GM19328 (cell line): ENCODE measurements at regions not wholly inside any gene's neighbourhood (a gene's known extent, or its start where the extent isn't known, plus 50 kb on each side); places are given as distances from the start of the nearest gene placed in this dataset.

Source experiments
- ATAC-seq: cut with Tn5 transposase; IDR thresholded peaks from one replicate; pipeline ENCODE4 v1.9.1; 2021; ENCODE audit warnings: mild to moderate bottlenecking, moderate library complexity; ENCODE audit not compliant: unreplicated experiment

DNA sequence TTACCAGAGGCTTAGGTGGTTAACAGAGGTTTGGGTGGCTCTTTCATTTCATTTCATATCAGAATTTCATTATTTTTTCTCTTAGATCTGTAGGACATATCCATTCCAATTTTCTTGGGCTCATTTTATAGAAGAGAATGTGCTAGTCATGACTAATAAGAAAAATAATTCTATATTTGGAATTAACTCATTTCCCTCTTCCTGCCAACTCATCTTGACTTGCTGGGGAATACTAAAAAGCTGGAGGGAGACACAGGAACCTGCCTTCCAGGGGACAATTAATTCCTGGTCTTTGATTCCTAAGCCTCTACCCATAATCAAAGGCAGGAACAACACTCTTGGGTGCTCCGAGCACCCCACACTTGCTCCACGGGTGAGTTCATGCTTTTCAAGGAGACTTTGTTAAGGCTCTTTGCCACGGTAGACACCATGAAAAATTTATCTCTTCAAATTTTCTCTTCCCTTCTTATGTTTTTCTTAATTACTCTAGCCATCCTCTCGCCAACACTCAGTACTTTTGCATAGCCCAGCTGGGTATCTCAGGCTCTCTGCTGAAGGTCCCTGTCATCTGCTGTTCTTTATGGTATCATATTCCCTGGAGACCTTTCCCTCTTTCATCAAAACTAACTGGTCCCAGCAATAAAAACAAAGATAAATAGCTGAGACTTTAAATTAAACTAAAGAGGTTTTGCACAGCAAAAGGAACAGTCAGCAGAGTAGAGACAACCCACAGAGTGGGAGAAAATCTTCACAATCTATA, 273.9 kb downstream of the NPR3 start:
- ATAC-seq, result no peak

DNA sequence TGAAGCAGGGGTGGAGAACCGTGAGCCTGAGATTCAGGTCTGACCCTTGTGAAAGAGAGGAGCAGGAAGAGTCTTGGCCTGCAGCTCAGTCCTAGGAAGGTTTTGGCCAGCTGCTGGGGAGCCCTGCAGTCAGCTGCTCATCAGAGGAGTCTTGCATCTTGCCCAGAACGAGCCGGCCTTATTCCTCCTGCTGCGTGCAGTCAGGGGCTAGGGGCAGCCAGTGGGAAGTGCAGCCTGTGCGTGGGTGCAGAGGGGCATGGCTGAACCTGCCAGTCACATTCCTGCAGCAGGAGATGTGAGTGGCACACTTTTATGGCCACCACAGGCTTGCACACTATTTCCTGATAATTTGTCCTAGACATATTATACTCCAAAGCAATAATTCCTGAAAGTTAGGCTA, 278.7 kb downstream of the NPR3 start:
- ATAC-seq, result no peak

- no peak for ATAC-seq
Measured at GRCh38 chr5:32990593-32991420, 279.7 kb downstream of the NPR3 start.

DNA sequence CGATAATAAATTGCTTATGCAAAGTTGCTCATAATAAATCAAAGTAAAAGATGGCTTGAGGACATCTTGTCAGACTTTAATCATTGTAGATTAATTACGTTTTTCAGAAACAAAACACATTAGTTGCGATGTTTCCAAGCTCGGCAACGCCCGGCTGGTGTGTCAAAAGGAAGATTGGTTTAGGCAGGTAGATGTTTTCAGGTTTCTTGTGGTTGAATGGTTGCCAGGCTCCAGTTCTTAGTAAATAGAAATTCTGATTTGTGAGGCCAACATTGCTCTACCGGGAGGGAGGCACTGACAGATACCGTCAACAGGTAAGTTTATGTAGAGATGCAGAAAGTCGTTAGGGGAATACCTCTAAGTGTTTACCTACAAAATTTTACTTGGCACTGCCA, 280.3 kb downstream of the NPR3 start:
- no peak for ATAC-seq

GRCh38 chr5:32996336-32996735, 285.2 kb downstream of the NPR3 start:
- ATAC-seq, result no peak

- ATAC-seq, result no peak
Measured at GRCh38 chr5:33008751-33009418, 297.8 kb downstream of the NPR3 start.

DNA sequence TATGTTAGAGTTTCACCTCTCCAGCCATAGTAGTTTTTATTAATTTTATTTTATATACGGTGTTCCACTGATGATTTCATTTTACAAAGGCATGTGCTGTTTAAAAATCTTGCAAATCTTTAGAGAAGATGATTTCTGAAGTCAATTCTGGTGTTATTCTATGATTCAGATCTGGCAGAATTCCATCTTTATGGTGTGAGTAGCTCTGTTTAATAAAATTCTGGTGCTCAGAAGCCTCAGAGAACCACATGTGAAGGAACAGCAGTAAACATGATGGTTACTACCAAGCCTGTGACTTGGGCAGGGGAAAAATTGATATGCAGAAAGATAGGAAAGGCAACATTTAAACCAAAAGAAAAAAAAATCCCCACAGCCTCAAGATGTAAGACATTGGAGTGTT, 299.7 kb downstream of the NPR3 start:
- ATAC-seq, result no peak

- no peak for ATAC-seq
Measured at GRCh38 chr5:33011801-33012200, 300.7 kb downstream of the NPR3 start.

GRCh38 chr5:33023649-33024048, 312.5 kb downstream of the NPR3 start:
- no peak for ATAC-seq

DNA sequence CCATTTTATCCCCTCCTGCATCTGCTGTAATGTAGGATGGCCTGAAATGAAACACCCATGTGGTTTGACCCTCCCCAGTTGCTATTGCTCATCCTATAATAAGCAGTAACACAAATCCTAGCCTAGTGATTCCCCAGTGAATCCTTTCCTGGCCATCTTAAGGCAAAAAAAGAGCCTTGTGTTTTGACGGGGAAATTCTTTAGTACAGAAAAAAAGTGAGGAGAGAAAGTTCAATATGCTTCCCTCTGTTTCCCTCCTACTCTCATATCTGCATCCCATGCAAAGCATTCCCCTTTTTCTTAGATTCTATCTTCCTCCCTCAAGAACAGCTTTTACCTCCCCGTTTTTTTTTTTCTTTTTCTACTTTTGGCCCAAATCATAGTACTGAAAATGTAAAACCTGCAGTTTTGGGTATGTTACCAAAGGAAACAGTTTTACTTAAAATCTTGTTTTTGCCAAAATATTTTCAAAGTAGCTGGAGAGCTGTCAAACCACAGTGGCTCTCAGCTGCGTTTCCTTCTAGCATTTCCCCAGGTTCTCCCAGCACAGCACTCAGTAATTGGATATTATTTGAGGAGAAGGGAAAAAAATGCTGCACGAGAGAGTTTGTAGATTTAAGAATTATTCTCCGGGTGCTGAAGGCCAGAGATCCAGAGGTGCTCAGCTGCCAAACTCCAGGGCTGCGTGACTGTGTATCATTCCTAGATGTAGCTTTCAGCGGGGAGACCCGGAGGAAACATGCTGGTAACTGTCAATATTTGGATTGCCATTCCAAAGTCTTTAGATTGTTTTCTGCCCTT, 321.4 kb downstream of the NPR3 start:
- no peak for ATAC-seq

- no peak for ATAC-seq
Measured at GRCh38 chr5:33033516-33033915, 322.4 kb downstream of the NPR3 start.

DNA sequence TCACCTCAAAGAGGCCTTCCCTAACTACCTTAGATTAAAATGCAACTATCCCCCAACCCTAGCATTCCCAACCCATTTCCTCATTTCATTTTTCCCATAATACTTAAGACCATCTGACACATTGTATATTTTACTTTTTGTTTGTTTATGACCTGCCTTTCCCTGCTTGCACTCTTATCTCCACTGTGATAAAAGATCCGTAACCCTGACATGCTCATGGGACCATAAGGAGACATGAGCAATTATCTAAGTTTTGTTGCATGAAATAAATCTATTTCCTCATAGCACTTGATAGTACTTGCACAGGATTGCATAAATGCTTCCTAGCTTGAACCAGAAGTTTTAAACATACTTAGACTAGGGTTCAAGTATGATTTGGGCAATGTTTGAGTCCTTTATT, 323.7 kb downstream of the NPR3 start:
- no peak for ATAC-seq

DNA sequence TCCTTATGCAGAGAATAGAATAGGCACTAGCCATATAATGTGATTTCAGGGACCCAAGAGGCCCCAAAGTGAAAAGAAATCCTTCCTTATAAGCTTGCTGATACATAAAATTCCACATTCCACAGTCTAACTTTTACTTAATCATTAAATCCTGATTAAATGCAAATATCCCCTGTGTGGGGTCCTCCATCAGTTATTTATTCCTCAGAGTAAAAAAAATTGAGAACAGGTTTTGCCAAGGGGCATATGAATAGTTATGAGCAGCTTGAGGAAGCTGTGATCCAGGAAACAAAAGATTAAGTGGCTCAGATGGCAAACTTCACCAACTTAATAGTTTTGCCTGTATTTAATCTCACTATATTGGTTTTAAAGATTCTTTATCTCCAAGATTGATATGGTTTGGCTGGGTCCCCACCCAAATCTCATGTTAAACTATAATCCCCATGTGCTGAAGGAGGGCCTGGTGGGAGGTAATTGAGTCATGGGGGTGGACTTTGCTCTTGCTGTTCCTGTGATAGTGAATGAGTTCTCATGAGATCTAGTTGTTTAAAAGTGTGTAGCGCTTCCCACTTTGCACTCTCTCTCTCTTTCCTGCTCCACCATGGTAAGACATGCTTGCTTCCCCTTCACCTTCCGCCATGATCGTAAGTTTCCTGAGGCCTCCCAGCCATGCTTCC, 324.9 kb downstream of the NPR3 start:
- no peak for ATAC-seq

DNA sequence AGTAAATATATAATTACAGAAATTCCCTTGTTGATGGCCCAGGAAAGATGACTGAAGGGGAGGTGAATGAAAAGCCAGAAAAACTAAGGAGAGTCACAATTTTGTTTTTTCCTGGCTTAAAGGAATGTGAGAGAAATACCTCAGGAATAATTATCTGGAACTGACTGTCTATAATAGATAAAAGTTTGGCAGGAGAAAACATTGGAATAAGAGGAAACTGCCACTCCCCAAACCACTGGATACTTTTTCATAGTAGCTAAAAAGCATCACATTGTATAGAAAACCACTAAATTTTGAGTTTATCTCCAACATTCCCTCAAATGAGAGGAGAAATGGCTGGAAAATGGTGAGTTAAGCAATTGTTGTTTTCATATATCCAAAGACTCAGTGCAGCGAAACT, 326.0 kb downstream of the NPR3 start:
- no peak for ATAC-seq

DNA sequence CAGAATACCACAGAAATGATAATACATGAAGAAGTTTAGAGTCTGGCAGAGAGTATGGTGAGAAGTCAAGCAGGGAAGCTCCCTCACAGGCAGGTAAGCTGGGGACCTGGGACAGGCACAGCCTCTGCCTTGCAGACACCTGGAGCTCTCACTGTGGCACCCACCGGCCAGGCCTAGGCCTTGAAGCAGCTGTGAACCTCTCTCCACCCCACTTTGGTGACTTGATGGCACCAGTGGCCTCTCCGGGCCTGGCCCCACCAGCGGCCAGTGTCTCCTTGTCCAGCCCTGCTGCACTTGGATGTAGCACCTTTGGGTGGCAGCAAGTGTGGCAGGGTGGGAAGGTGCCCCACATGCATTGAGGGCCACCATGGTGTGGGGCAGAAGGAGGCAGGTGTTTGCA, 330.5 kb downstream of the NPR3 start:
- no peak for ATAC-seq

GRCh38 chr5:33043343-33043997, 332.3 kb downstream of the NPR3 start:
- ATAC-seq, result no peak

DNA sequence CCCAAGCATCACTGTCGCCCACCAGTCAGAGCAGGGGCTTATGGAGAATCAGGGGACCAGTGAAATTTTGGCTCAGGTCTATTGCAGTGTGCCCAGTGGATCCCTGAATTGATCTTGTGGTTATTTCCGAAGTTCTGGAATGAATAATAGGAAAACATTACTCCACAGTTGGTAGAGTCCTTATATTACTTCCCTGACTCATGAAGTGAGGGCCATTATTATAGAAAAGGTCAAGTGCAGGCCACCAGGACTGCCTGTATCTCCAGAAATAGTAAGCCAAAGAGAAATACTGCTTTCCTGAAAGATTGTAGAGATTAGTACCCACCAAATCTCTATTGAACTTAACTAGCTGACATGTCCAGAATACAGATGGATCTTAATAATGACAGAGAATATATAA, 335.0 kb downstream of the NPR3 start:
- ATAC-seq, result no peak

GRCh38 chr5:33048315-33048714, 337.2 kb downstream of the NPR3 start:
- no peak for ATAC-seq

GRCh38 chr5:33049298-33049697, 338.2 kb downstream of the NPR3 start:
- no peak for ATAC-seq

DNA sequence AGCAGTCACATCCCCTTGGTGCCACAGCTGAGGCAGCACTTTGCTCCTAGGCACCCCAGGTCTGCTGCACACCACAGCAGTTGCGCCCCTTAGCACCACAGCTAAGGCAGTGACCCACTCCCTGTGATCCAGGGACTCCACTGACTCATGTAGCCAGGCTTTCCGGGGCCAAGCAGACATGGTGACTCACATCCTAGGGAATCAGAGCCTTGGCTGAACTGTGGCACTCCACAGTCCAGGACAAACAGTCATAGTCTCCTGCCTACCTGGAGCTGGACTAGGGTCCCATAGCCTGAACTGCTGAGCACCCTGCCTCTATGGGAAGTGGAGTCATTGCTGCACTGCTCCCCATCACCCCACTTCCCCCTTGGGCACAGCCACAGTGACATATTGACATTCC, 338.7 kb downstream of the NPR3 start:
- ATAC-seq, result no peak
